RWPE1 (cell line): ENCODE measurements at regions not wholly inside any gene's neighbourhood (a gene's known extent, or its start where the extent isn't known, plus 50 kb on each side); places are given as distances from the start of the nearest gene placed in this dataset.
A peak's percentile ranks its signal among the peaks of the same experiment; 100 is the strongest.

Source experiments
- CTCF ChIA-PET: fragments of 350-600 bp; sonication (Branson Sonifier 250); formaldehyde crosslinking; extraction: SDS; loops from one replicate; lab custom pipeline; 2021; lab: Yijun Ruan, JAX
- POLR2A ChIA-PET: fragments of 400-600 bp; formaldehyde crosslinking; extraction: SDS; loops from one replicate; lab custom pipeline; 2020; ENCODE audit warnings: antibody characterized with exemption; ENCODE audit not compliant: low non-redundant PET; lab: Yijun Ruan, JAX
- DNase-seq: peaks from one replicate; pipeline ENCODE4 v3.0.0; 2012; ENCODE audit warnings: low spot score
- H3K27ac ChIP-seq: fragments of 450-650 bp; 2 replicates; pipeline ENCODE4 v1.5.1; 2017
- TF ChIP-seq, protein P1 (sequence below): fragments of 450-650 bp; conservative IDR thresholded peaks from 2 replicates; pipeline ENCODE4 v1.5.1; 2017; ENCODE audit warnings: low read depth, mild to moderate bottlenecking

DNA sequence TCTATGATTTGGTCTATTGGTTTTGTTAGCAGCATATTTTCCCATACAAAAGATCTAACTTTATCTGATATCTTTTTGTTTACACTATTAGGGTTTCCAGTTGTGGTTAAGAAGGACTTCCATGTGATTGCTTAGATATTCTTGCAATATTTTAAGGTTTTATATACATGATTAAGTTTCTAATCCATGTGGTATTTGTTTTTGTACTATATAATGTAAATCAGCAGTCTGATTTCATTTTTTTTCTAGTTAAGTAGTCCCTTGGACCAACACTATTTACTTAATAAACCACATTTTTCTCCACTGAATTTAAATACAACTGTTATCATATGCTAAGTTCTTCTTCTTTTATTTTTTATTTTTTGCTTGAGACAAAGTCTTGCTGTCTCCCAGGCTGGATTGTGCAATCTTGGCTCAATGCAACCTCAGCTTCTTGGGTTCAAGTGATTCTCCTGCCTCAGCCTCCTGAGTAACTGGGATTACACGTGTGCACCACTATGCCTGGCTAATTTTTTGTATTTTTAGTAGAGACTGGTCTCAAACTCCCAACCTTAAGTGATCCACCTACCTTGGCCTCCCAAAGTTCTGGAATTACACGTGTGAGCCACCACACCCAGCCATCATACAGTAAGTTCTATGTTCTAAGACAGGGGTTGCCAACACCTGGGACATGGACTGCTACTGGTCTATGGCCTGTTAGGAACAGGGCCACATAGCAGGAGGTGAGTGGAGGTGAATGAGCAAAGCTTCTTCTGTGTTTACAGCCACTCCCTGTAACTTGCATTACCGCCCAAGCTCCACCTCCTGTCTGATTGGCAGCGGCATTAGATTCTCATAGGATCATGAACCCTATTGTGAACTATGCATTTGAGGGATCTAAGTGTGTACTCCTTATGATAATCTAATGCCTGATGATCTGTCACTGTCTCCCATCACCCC, 58.5 kb upstream of the RAB27B start:
- ChIA-PET CTCF (no interaction called here), POLR2A (no interaction called here)
- no peak for DNase-seq
- H3K27ac ChIP-seq: no peak overlapping the region
- TF ChIP-seq, protein P1, sequence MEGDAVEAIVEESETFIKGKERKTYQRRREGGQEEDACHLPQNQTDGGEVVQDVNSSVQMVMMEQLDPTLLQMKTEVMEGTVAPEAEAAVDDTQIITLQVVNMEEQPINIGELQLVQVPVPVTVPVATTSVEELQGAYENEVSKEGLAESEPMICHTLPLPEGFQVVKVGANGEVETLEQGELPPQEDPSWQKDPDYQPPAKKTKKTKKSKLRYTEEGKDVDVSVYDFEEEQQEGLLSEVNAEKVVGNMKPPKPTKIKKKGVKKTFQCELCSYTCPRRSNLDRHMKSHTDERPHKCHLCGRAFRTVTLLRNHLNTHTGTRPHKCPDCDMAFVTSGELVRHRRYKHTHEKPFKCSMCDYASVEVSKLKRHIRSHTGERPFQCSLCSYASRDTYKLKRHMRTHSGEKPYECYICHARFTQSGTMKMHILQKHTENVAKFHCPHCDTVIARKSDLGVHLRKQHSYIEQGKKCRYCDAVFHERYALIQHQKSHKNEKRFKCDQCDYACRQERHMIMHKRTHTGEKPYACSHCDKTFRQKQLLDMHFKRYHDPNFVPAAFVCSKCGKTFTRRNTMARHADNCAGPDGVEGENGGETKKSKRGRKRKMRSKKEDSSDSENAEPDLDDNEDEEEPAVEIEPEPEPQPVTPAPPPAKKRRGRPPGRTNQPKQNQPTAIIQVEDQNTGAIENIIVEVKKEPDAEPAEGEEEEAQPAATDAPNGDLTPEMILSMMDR: no peak

DNA sequence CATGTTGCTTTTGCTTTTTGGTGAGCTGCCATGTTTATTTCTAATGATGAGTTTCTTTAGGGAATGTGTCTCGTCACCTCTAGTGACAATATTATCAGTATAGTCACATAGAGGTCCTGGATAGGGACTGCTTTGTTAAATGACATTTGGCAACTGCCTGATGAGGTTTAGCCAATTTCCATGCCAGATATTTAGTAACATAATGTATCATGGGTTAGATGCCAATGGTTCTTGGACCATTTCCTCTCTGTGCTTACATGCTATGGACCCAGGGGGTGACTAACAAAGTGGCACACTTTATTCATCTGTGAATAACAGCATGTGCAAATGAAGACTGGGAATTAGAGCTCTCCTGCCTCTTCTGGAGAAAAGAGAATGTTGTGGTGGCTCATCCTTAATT, 56.2 kb upstream of the RAB27B start:
- TF ChIP-seq, protein P1: no peak
- CTCF ChIA-PET: interaction anchor here (0.6 kb wide), 1 partner anchor 96 kb away, joined by 3 read pairs; no protein-coding TSS in a partner anchor
- no peak overlapping the region for H3K27ac ChIP-seq
- DNase-seq: no peak
- POLR2A ChIA-PET: no interaction called here

DNA sequence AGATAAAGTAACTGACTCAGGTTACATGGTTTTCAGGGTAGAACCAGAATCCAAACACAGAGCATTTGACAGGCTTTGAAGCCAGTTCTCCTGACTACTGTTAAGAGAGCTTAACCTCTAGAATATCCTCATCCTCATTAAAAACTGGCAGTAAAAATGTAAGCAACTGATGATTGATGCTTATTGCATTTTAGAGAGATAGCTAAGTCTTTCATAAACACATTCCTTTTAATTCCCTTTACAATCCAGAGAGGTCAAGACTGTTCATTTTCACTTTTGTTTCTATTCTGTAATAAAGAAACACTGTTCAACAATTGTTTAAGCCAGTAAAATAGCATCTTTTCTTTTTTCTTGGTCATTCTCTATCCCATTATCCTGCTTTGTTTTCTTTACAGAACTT, 53.9 kb upstream of the RAB27B start:
- DNase-seq: no peak
- CTCF ChIA-PET: no interaction called here
- no peak overlapping the region for H3K27ac ChIP-seq
- TF ChIP-seq, protein P1: no peak
- POLR2A ChIA-PET: no interaction called here

DNA sequence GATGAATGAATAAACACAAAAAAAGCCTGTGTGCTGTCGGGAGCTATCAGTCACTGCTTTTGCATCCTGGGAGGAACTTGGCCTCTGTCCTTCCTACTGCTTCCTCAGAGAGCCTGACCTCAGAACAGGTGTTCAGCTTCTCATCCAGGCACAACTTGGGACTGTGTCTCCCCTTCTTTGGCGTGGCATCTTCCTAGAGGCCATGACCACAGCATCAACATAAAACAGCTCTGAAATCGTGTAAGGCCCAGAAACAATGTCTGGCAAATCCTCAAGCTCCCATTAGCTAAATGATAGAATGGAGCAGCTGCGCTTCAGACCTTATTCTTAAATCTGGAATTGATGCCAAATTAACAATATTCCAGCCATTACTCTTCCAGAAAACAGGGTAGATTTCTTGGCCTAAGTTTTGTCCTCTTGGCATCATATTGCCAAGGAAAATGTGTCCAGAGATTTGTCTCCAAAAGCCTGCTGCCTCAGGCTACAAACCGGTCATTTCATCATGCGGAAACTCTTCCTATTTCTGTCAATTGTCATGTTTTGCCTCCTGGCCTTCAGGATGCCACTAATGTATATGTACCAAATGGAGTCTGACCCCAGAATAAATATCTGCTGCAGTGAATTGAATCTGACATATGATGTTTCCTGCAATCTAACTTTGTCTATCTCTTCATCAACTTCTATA, 53.2 kb upstream of the RAB27B start:
- DNase-seq: no peak
- TF ChIP-seq, protein P1: no peak
- POLR2A ChIA-PET: no interaction called here
- peak overlapping the region; percentile 92 for H3K27ac ChIP-seq
- CTCF ChIA-PET: interaction anchor here (0.5 to 0.7 kb wide), 4 partner anchors 25 to 97 kb away, joined by 3 to 4 read pairs (median 3); no protein-coding TSS in a partner anchor

DNA sequence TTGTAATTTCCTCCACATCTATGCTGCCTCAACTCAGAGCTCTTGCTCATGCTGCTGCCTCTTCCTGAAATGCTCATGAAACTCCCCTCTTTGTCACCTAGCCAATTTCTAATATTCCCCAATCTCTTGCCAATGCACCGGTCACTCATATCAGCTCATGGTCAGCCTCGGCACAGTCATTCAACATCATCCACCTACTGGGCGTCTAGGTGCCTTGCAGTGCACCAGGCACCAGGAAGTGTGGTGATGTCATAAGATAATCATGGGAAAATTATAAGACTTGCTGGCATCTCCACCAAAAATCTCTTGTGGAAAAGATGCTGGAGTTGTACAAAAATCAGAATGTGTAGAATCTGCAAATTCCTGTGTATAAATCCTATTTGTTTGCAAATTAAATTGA, 52.6 kb upstream of the RAB27B start:
- ChIA-PET CTCF (interaction anchor here (0.5 to 0.7 kb wide), 4 partner anchors 25 to 97 kb away, joined by 3 to 4 read pairs (median 3); no protein-coding TSS in a partner anchor), POLR2A (no interaction called here)
- TF ChIP-seq, protein P1: no peak; the same call in 1 of the 2 replicates
- peak; percentile 20 for DNase-seq
- peak overlapping the region; percentile 92 for H3K27ac ChIP-seq

DNA sequence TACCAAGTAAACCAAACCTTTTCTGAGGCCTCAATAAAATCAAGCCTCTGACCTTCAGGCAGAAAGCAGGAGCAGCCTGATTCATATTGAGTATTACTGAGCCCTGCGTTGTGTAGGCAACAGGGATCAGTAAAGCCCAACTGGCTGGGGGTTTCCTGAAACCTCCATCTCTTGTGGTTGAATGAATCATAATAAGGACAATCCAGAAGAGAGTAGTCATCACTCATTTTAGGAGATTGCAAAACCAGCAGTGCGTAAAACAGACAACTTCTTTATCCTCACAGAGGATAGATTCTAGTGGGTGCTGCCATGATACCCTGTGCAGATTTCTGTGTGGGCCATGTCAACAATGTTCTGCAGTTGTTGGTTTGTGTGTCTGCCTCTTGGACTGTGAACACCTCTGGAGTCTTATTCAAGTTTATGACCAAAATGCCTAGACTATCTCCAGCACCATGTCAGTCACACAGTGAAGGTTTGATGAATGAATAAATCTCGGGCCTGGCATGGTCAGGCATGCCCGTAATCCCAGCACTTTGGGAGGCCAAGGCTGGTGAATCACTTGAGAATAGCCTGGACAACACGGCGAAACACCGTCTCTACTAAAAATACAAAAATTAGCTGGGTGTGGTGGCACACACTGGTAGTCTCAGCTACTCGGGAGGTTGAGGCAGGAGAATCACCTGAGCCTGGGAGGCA, 51.8 kb upstream of the RAB27B start:
- peak overlapping the region; percentile 92 for H3K27ac ChIP-seq
- TF ChIP-seq, protein P1: no peak
- peak; percentile 83 for DNase-seq
- ChIA-PET POLR2A (no interaction called here), CTCF (no interaction called here)
